ENCODE measurements at regions not wholly inside any gene's neighbourhood (a gene's known extent, or its start where the extent isn't known, plus 50 kb on each side); places are given as distances from the start of the nearest gene placed in this dataset.

GRCh38 chr4:112901962-112902411, 147.5 kb upstream of the ANK2 start:
- FAIRE-seq, result no peak
- intact Hi-C loops (cut with micrococcal nuclease) (no loop called here), dilution Hi-C loops (cut with MboI; ENCODE audit: extremely low pct_ligation_motif_present, low sequenced_read_pairs) (no loop called here)
- no peak overlapping the region for H2AFZ ChIP-seq (ENCODE audit: low read depth, low read length)
- no peak overlapping the region for H3K9ac ChIP-seq (replicated peaks; ENCODE audit: extremely low read depth, insufficient read depth, low read length)
- TF ChIP-seq MYC (IDR thresholded peaks at IDR 0.05; ENCODE audit: low read depth, low read length) (no peak), EZH2 (IDR thresholded peaks at IDR 0.05; ENCODE audit: borderline replicate concordance, low read depth, low read length, severe bottlenecking) (no peak), POLR2AphosphoS5 (IDR thresholded peaks at IDR 0.05; ENCODE audit: insufficient read depth, low read depth, low read length) (no peak), CTCF (IDR thresholded peaks at IDR 0.05; ENCODE audit: extremely low read depth in 1 of 2, insufficient read depth in 1 of 2, low read depth in 1 of 2, low read length in 2 of 2) (no peak), JUN (IDR thresholded peaks at IDR 0.05; ENCODE audit: borderline replicate concordance, insufficient read depth, insufficient read length, low read depth) (no peak), MAX (IDR thresholded peaks at IDR 0.05; ENCODE audit: insufficient read depth, insufficient read length) (no peak), FOS (IDR thresholded peaks at IDR 0.05; ENCODE audit: borderline replicate concordance, insufficient read depth, low read length) (no peak), POLR2A (IDR thresholded peaks at IDR 0.05; ENCODE audit: low read depth, low read length) (no peak), GATA2 (IDR thresholded peaks at IDR 0.05; ENCODE audit: insufficient read depth, insufficient read length, low read depth, low read length) (no peak)
- no peak for DNase-seq (ENCODE audit: low read depth, low spot score)
- no TSS peak for BruUV-seq (replicated peaks)
- ChIA-PET POLR2A (no interaction called here), CTCF (interaction anchor here (0.8 to 1.1 kb wide), 2 partner anchors 15 to 17 kb away, joined by 3 read pairs; no protein-coding TSS in a partner anchor)
- no peaks in the 10 kb centered on the region for H3K27me3 ChIP-seq (ENCODE audit: control insufficient read depth in 2 of 2, insufficient read depth in 2 of 2, low read length in 2 of 2)
- no peaks in the 10 kb centered on the region for H3K36me3 ChIP-seq (ENCODE audit: control insufficient read depth in 2 of 2, extremely low read depth in 1 of 2, insufficient read depth in 2 of 2, low read length in 2 of 2)
- H3K4me2 ChIP-seq (ENCODE audit: insufficient read depth, low read length), result no peak overlapping the region
- no peaks in the 10 kb centered on the region for H3K9me3 ChIP-seq (replicated peaks; ENCODE audit: control insufficient read depth, insufficient read depth, low read length)
- H3K9me1 ChIP-seq (replicated peaks; ENCODE audit: control insufficient read depth, extremely low read depth, insufficient read depth, low read length), result no peaks in the 10 kb centered on the region
- no peak overlapping the region for H3K27ac ChIP-seq (ENCODE audit: insufficient read depth, low read depth, low read length)
- no peaks in the 10 kb centered on the region for H4K20me1 ChIP-seq (replicated peaks; ENCODE audit: control insufficient read depth, extremely low read depth, insufficient read depth, low read length)
- no peaks in the 10 kb centered on the region for H3K79me2 ChIP-seq (ENCODE audit: control insufficient read depth, insufficient read depth, low read length)
- H3K4me1 ChIP-seq (ENCODE audit: control insufficient read depth, extremely low read depth, insufficient read depth, low read length), result no peaks in the 10 kb centered on the region
- no peak overlapping the region for H3K4me3 ChIP-seq (replicated peaks in 1 of 3; ENCODE audit: insufficient read depth in 1 of 3, low read depth in 1 of 3, low read length in 3 of 3)
